GM18873 (cell line): ENCODE measurements at regions not wholly inside any gene's neighbourhood (a gene's known extent, or its start where the extent isn't known, plus 50 kb on each side); places are given as distances from the start of the nearest gene placed in this dataset.

ENCODE experiments used
- ATAC-seq: cut with Tn5 transposase; IDR thresholded peaks from one replicate; pipeline ENCODE4 v1.9.1; 2021; ENCODE audit warnings: mild to moderate bottlenecking, moderate library complexity, moderate number of reproducible peaks; ENCODE audit not compliant: unreplicated experiment, low FRiP score

DNA sequence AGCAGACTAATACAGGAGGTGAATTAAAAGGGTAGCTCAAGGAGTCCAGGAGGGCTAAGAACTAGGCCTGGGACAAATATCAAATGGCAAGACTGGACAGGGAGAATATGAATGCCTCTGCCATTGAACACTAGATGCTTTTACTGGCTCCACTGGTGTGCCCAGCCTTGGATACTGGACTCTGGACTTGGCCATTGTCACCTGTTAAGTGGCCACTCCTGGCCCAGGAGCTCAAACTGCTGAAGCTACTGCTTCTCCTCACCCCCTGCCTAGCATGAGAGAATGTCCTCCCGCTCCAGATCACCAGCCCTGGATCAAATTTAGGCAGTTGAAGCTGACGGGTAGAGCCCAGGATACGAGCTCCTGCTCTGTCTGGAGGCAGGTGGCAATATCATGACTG lies 170.8 kb downstream of the DDX1 start:
- ATAC-seq, result no peak

DNA sequence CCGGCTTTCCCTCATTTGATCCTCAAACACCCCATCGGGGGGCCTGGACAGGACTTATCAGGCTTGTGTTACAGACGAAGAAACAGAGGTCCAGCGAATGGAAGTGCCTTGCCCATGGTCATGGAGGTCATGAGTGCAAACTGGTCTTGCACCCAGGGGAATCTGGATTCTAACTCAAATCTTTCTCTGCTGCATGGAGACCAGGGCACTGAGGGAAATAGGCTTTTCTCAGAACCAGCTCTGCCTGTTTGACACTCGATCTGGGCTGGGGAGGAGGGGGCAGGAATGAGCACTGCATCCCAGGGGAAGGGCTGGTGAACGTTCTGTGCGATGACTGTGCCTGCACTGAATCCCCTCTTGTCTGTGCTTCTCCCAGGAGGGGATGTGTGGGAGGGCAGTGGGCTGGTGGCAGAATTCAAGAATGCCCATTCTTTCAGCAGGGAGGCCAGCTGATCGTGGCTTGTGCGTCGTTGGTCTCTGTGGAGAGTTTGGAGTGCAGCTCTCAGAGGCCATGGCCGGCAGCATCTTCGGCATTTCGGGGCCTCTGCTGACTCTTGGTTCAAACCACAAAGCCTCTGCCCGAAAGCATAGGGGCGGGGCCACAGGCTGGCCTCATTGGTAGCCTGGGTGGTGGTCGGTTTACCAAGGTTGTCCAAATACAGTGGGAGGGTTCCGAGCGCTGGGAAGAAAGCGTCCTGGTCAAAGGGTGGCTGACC lies 171.6 kb downstream of the DDX1 start:
- ATAC-seq, result no peak

DNA sequence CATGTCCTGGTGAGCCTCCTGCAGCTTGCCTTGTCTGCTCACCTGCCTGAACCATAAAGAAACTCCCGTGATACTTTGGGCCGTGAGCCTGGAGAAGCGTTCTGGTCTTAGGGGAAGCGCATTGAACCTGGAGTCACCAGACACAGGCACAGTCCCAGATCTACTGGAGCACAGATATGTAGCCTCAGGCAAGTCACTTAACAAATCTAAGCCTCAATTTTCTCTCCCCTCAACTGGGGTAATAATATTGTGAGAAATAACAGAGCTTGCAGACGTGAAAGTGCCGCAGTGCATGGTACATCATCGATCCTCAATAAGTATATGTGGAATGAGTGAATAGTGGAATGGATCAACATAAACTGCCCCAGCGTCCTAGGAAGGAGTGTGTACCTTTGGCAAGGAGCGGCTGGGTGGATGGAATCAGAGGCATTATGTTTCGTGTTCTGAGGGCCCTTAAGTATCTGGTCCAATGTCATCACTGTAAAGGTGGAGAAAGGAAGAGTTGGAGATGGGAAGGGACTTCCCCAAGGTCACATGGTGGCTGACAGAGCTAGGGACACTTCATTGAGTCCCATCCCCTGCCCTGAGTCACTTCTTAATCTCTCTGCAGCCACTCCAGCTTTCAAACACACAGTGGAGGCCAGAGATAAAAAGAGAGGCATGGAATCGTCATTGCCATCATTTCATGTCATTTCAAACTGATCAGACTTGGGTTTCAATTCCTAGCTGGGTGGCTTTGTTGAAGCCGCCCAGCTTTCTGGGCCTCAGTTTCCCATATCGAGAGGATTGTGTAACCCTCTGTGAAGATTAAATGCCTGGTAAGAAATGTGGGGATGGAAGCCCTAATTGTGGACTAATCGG lies 172.4 kb downstream of the DDX1 start:
- no peak for ATAC-seq

DNA sequence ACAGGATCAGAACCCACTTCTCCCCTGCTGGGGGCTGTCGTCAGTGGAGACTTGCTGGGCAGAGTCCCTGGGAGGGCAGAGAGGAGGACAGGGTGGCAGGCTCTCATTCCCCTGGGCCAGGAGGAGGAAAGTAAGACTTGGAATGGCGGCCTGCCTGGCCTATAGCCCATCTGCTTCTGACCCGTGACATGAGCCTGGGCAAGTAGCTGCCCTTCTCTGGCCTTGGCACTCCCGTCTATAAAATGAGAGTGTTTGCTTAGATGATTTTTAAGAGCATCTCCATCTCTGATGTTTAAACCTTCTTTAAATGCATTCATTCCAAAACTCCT lies 173.0 kb downstream of the DDX1 start:
- no peak for ATAC-seq

DNA sequence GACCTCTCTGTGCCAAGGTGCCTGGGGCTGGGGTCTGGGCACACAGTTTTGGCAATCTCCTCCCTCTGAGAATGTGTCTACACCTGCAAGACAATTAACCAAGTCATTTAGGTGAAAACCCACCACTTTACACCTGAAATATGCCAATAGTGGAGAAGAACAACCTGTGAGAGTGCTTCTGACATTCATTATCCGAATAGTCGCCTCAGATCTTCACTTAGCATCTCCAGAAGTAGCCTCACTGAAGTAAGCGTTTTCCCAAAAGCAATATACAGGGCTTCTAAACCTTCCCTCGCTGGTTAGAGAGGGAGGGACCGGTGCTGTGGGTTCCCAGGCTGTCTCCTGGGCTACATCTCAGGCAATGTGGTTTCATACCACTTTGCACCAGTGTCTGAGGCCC lies 173.5 kb downstream of the DDX1 start:
- no peak for ATAC-seq

DNA sequence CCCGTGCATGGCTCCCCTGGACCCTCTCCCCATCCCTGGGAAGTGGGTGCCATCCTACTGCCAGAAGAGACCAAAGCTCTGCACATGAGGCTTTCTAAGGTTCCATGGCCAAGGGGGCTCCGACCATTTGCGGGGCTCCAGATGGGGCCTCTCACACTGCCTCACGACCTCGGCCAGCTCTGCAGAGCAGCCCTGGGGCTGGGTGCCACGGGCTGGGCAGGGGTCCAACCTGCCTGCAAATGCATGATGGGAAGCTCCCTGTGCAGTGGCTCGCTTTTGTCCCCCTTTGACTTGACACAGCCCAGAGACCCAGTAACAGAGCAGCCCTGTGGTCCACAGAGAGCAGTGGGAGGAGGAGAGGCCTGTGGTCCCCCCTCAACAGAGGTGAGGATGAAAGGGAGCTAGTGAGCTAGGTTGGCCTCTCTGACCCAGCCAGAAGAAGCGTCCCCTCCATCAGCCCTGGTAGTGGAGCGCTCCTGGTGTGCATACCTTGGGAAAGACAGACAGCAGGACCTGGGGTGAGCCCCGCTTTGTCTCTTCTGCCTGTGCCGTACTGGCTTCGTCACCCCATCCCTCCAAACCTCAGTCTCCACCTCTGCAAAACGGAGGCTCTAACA lies 174.1 kb downstream of the DDX1 start:
- ATAC-seq, result no peak

DNA sequence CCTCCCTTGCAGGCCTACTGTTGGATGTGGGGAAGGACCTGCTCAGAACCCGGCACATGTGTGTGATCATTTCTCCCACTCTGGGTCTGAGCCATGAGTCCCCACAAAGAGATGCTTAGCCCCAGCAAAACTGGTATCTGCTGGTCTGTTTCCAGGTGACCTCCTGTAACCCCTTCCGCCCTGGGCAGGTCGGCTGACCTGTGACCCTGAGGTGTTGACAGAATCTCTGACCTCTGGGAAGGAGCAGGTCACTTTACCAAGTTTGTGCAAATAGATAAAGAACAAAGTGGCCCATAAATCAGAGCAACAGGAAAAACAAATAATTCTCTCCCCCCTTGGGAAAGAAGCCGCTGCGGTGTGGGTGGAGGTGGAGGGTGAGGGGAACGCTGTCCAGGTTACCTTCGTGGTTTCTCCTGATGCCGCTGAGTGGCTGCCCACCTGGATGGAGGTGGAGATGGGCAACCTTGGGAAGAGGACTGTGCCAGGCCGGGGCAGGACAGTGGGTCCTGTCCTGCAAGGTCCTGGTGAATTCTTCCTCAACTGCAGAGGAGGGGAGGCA lies 174.0 kb upstream of the MYCN start:
- ATAC-seq, result no peak

DNA sequence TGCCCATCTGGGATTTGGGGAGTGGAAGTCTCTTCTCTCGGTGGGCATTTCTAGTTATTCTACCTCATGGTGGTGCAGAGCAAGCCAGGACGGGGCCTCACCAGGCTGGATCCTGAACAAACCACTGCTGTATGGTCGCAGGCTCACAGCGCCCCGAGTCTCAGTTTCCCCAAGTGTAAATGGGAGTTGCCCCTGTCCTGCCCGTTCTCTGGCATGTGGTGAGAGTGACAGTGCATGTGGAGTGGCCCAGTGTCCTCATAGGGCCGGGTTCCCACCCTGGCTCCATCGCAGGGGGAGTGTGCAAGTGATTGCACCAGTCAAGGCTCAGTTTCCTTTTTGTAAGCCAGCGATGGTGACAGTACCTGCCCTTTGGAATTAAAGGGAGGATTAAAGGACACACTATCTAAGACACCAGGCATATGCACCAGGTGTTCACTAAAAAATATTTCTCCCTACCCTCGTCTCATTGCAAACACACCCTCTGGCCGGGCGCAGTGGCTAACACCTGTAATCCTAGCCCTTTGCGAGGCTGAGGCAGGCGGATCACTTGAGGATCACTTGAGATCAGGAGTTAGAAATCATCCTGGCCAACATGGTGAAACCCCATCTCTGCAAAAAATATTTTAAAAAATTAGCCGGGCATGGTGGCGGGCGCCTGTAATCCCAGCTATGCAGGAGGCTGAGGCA lies 173.3 kb upstream of the MYCN start:
- ATAC-seq, result no peak

DNA sequence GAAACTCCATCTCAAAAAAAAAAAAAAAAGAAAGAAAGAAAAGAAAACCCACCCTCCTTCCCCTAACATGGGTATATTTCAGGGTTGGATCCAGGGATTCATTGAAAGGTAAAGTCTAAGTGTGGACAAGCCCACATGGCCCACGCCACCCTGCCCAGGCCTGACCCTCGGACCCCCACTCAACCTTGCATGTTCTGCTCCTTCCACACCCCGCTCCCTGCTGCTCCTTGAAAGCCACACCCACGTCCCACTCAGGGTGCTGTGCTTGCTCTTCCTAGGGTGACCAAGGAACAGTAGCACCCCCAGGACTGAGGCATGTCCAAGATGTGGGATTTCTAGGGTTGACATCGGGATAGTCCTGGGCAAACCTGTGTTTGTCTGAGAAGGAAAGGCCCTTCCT lies 172.7 kb upstream of the MYCN start:
- no peak for ATAC-seq

DNA sequence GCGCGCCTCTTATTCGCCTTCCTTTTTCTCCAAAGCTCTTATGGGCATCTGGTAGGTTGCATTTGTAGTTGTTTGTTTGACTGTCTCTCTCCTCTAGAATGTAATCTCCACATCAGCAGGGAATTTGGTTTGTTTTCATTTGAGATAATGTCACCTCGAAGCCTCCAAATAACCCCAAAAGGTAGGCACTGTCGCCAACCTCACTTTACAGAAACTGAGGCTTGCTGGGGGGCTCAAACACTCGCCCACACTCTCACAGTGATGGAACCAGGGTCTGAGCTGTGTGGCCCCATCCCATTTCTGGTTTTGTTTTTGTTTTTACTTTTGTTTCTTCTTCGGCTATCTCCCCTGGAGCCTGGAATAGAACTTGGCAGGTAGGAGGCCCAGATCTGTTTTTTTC lies 172.2 kb upstream of the MYCN start:
- ATAC-seq, result no peak

DNA sequence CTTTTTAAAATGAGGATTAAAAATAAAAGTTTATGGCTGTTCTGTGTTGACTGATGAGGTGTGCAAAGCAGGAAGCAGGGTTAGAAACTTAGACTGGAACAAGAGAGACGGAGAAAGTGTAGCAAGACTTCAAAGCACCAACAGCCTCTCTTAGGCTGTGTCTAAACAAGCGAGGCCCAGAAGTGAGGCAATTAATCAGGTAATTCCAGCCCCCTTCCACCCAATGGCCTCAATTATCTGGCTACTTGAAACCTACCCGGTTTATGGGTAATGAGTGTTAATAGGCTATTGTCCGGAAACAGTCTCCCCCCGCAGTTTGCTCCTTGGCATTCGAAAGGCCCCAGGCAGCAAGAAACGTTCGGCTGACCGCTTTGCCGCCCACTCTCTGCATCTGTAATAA lies 171.7 kb upstream of the MYCN start:
- no peak for ATAC-seq

DNA sequence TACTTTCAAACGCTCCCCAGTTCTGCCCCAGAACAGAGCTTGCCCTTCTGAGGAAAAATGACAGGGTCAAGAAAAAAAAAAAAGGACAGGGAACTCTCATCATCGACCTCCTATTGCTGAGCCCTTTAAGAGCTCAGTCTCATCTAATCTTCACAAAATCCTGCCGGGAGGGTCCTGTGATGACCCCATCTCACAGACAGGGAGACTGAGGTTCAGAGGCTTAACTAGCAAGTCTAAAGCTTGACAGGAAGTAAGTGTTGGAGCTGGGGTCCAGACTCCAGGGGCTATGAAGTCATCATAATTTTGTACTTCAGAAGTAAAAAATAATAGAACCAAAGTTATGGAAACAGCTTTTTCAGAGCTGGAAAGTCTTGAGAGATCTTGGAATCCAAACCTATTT lies 171.1 kb upstream of the MYCN start:
- ATAC-seq, result no peak

DNA sequence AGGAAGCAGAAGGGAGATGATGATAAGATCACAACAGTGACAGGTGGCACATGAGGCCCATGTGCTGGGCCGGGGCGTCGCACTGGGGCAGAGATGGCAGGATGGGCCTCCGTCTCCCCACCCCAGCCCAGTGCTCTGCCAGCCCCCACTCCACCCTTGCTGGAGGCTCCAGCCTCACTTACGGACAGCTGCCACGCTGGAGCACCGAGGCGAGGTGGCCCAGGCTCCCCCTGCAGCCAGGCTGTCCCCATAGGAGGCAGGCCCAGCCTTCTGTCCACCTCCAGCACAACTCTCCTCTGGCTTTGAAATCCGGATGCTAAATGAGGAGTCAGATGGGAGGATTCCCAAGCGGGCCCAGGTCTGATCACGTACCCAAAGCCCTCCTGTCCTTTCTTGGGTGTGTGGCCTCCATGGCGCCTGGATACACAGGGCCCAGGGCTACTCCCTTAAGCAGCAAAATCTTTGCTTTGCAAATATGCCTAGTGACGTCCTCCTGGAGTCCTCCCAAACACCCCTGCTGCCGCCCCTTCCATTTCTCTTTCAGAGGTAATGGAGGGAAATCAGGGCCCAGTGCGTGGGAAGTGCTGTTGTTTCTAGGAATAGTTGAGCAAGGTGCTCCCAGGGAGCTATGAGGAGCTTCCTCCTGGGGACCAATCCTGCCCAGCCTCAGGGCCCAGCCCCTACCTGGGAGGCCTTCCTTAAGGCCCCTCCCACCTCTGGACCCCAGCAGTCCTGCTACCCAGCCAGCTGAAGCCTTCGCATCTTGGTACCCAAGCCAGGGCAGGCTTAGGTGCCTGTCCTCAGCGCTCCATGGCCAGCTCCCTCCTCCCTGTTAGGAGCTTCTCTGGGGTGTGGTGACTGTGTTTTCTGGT lies 170.4 kb upstream of the MYCN start:
- ATAC-seq, result no peak

DNA sequence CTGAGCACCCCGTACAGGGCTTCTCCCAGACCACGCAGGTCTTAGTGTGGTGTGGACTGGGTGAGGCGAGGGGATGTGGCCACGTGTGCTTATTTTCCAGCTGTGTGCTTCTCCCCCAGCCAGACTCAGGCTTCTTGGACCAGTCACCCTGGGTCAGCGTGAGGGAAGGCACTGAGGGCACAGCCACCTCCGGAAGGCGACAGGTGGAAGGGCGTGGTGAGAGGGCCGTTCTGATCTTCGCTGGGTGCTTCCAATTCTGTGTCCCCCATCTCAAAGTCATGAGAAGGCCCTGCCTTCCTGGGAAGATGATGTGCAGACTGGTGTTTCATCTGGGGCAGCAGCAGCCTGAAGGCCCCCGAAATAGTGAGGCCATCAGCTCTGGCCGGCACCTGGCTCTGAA lies 169.7 kb upstream of the MYCN start:
- ATAC-seq, result no peak

DNA sequence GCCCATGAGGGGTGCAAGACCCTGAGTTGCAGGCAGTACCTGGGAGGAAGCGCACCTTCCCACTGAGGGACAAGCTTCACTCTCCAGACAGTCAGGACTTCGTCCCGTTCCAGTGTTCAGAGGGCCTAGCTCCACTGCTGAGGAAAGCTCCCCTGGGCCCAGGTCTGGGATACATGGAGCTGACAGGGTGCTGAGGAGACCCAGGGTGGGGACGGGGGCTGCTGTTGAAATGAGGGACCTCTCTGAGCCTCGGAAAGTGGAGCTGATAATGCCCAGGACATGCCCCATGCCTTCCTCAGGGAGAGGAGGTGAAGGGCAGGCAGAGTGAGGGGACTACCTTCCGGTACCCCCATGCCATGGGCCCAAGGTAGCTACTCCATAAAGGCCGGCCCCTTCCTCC lies 169.2 kb upstream of the MYCN start:
- no peak for ATAC-seq

DNA sequence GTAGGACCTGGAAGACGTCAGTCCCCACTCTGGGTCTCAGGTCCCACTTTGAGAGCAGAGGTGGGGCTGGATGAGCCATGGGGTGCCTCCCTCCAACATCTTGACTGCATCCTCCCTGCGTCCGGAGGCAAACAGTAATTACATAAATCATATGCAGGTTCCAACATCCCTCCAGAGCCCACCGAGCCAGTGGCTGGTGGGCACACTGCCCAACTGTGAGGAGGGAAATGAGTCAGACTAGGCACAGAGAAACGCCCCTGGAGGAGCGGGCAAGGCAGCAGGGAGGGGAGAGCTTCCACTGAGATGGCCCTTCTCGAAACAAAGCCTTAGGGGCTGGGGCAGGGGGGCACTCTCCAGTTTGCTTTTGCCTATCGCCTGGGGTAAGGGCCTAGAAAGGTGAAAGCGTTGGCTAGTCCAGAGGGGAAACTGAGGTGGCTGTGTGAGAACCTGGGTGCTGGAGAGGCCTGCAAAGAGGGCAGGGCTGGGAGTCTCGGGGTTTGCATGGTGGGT lies 168.2 kb upstream of the MYCN start:
- no peak for ATAC-seq

DNA sequence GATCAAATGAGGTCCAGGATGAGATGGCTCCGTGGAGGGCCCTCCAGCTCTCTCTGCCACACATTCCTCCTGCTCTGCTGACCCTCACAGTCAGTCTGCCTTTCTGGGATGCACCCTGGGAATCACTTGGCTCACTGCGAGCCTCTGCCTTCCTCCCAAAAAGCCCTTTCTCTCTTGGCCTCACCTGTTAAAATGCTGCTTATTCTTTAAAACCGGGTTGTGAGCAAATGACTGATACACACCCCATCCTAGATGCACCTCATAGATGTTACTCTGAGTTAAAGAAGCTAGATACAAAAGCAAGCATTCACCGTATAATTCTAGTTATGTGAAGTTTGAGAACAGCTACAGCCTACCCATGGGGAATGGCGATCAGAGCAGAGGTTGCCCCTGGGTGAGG lies 167.7 kb upstream of the MYCN start:
- ATAC-seq, result no peak

DNA sequence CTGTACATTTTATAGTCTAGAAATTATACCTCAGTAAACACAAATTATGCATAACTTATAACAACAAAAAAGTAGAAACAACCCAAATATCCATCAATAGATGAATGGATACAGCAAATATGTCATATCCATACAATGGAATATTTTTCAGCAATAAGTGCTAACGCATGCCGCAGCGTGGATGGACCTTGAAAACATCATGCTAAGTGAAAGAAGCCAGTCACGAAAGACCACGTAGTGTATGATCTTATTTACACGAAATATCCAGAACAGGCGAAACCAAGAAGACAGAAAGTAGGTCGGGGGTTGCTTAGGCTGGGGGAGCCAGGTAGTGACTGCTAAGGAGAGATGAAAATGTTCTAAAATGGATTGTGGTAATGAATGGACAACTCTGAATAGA lies 167.1 kb upstream of the MYCN start:
- no peak for ATAC-seq

DNA sequence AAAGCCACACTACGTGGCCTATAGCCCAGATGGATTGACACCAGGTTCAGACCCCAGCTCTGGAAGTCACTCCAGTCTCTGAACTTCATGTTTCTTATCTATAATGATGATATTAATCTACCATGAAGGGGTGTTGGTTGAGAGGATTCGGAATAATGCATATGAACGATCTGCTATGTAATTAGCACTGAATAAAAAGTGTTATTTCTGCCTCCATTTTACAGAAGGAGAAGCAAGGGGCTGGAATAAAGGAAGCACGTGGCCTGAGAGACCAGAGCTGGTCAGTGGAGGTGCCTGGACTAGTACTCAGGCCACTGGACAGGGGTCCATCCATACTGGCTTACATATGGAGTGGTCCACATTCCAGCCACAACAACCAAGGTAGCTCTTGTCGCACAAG lies 166.5 kb upstream of the MYCN start:
- no peak for ATAC-seq
